ENCODE measurements at regions not wholly inside any gene's neighbourhood (a gene's known extent, or its start where the extent isn't known, plus 50 kb on each side); places are given as distances from the start of the nearest gene placed in this dataset.

DNA sequence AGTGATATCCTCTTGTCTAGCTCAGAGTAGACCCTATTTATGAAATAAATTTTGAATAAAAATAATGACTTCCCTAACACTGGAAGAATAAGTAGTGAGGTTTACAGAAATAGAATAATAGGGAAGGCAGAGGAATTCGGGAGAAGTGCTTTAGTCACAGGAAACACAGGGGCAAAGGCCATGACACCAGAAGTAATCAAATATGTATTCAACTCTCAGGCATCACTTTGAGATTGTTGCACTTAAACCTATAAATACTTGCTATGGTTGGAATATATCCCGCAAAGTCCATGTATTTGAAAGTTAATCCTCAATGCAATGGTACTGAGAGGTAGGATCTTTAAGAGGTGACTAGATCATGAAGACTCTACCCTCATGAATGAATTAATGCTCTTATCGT, 166.8 kb downstream of the YIPF5 start:
- no peaks in the 10 kb centered on the region for H3K27me3 ChIP-seq (ENCODE audit: insufficient read depth, low read length)
- FAIRE-seq (no peak), DNase-seq (ENCODE audit: low read depth) (no peak)
- H4K20me1 ChIP-seq (ENCODE audit: insufficient read depth, low read length): no peaks in the 10 kb centered on the region
- no peaks in the 10 kb centered on the region for H3K4me1 ChIP-seq (ENCODE audit: insufficient read depth, low read length)
- Mint-ChIP-seq H3K36me3 (ENCODE audit: low read depth, unreplicated experiment) (no peaks in the 10 kb centered on the region), H3K27me3 (ENCODE audit: low read depth, unreplicated experiment) (no peaks in the 10 kb centered on the region), H3K4me1 (ENCODE audit: low read depth, unreplicated experiment) (peaks cover 5% of the 10 kb centered on the region), H3K9me3 (ENCODE audit: unreplicated experiment) (peaks cover 5% of the 10 kb centered on the region), H3K27ac (ENCODE audit: unreplicated experiment) (no peak overlapping the region), H3K4me3 (ENCODE audit: unreplicated experiment) (no peak overlapping the region)
- H3K36me3 ChIP-seq (ENCODE audit: insufficient read depth, low read length): no peaks in the 10 kb centered on the region
- H3K27ac ChIP-seq (ENCODE audit: low read depth, low read length): no peak overlapping the region
- no peak for TF ChIP-seq EZH2 (IDR thresholded peaks at IDR 0.05; ENCODE audit: insufficient read depth, low read length)
- TF ChIP-seq, protein P1, sequence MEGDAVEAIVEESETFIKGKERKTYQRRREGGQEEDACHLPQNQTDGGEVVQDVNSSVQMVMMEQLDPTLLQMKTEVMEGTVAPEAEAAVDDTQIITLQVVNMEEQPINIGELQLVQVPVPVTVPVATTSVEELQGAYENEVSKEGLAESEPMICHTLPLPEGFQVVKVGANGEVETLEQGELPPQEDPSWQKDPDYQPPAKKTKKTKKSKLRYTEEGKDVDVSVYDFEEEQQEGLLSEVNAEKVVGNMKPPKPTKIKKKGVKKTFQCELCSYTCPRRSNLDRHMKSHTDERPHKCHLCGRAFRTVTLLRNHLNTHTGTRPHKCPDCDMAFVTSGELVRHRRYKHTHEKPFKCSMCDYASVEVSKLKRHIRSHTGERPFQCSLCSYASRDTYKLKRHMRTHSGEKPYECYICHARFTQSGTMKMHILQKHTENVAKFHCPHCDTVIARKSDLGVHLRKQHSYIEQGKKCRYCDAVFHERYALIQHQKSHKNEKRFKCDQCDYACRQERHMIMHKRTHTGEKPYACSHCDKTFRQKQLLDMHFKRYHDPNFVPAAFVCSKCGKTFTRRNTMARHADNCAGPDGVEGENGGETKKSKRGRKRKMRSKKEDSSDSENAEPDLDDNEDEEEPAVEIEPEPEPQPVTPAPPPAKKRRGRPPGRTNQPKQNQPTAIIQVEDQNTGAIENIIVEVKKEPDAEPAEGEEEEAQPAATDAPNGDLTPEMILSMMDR (IDR thresholded peaks at IDR 0.05; ENCODE audit: insufficient read depth, low read depth, low read length): no peak
- H3K79me2 ChIP-seq (ENCODE audit: insufficient read depth, low read length): no peaks in the 10 kb centered on the region
- H3K9ac ChIP-seq (ENCODE audit: low read length): no peak overlapping the region
- H3K4me2 ChIP-seq (ENCODE audit: low read length): no peak overlapping the region
- H2AFZ ChIP-seq (ENCODE audit: low read depth, low read length): no peak overlapping the region
- H3K9me3 ChIP-seq (ENCODE audit: insufficient read depth, low read depth, low read length): no peaks in the 10 kb centered on the region
- no peak overlapping the region for H3K4me3 ChIP-seq (ENCODE audit: insufficient read depth, low read depth, low read length)

DNA sequence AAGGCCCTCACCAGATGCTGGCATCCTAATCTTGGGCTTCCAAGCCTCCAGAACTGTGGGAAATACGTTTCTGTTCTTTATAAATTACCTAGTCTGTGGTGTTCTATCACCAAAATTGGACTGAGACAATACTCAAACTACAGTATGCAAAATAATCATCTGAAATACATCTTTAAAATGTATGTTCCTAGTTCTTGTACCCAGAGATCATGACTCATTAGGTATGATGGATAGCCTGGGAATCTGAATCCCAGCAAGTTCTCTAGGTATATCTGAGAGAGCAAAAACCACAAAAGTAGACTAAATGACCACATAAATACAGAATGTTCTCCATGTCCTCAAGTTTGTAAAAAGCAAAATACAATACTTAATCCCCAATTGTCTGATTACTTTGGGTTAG, 166.3 kb downstream of the YIPF5 start:
- H3K4me3 ChIP-seq (ENCODE audit: insufficient read depth, low read depth, low read length): no peak overlapping the region
- no peaks in the 10 kb centered on the region for H4K20me1 ChIP-seq (ENCODE audit: insufficient read depth, low read length)
- no peaks in the 10 kb centered on the region for H3K9me3 ChIP-seq (ENCODE audit: insufficient read depth, low read depth, low read length)
- no peak overlapping the region for H2AFZ ChIP-seq (ENCODE audit: low read depth, low read length)
- H3K4me3 Mint-ChIP-seq (ENCODE audit: unreplicated experiment): no peak overlapping the region
- FAIRE-seq (no peak), DNase-seq (ENCODE audit: low read depth) (peak; percentile 68)
- no peak overlapping the region for H3K27ac Mint-ChIP-seq (ENCODE audit: unreplicated experiment)
- no peaks in the 10 kb centered on the region for H3K4me1 ChIP-seq (ENCODE audit: insufficient read depth, low read length)
- H3K36me3 ChIP-seq (ENCODE audit: insufficient read depth, low read length): no peaks in the 10 kb centered on the region
- H3K27me3 ChIP-seq (ENCODE audit: insufficient read depth, low read length): no peaks in the 10 kb centered on the region
- no peaks in the 10 kb centered on the region for H3K27me3 Mint-ChIP-seq (ENCODE audit: low read depth, unreplicated experiment)
- no peak overlapping the region for H3K27ac ChIP-seq (ENCODE audit: low read depth, low read length)
- H3K9me3 Mint-ChIP-seq (ENCODE audit: unreplicated experiment): peaks cover 5% of the 10 kb centered on the region
- no peak overlapping the region for H3K9ac ChIP-seq (ENCODE audit: low read length)
- TF ChIP-seq, protein P1 (IDR thresholded peaks at IDR 0.05; ENCODE audit: insufficient read depth, low read depth, low read length): no peak
- no peak for TF ChIP-seq EZH2 (IDR thresholded peaks at IDR 0.05; ENCODE audit: insufficient read depth, low read length)
- no peak overlapping the region for H3K4me2 ChIP-seq (ENCODE audit: low read length)
- H3K36me3 Mint-ChIP-seq (ENCODE audit: low read depth, unreplicated experiment): no peaks in the 10 kb centered on the region
- no peaks in the 10 kb centered on the region for H3K79me2 ChIP-seq (ENCODE audit: insufficient read depth, low read length)
- H3K4me1 Mint-ChIP-seq (ENCODE audit: low read depth, unreplicated experiment): peaks cover 5% of the 10 kb centered on the region

DNA sequence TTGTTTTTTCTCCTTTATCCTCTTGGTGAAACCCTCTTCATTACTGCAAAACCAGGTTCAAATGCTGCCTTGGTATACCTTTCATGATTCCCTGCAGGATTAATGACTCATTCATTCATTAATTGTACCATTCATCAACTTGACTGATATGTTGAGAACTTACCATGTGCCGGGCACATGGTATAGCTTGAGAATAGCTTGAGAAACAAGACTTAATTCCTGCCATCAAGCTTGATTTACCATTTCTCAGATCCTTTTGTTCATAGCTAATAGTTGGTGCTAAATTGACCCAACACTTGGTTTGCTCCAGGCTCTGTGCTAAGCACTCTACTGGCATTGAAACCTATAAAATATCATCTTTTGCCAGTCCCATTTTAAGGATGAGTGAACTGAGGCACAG, 165.7 kb downstream of the YIPF5 start:
- TF ChIP-seq EZH2 (IDR thresholded peaks at IDR 0.05; ENCODE audit: insufficient read depth, low read length): no peak
- TF ChIP-seq, protein P1 (IDR thresholded peaks at IDR 0.05; ENCODE audit: insufficient read depth, low read depth, low read length): no peak
- no peak overlapping the region for H3K4me3 ChIP-seq (ENCODE audit: insufficient read depth, low read depth, low read length)
- no peaks in the 10 kb centered on the region for H3K79me2 ChIP-seq (ENCODE audit: insufficient read depth, low read length)
- H3K4me3 Mint-ChIP-seq (ENCODE audit: unreplicated experiment): no peak overlapping the region
- peaks cover 5% of the 10 kb centered on the region for H3K4me1 Mint-ChIP-seq (ENCODE audit: low read depth, unreplicated experiment)
- no peaks in the 10 kb centered on the region for H3K27me3 ChIP-seq (ENCODE audit: insufficient read depth, low read length)
- no peak for DNase-seq (ENCODE audit: low read depth)
- H4K20me1 ChIP-seq (ENCODE audit: insufficient read depth, low read length): no peaks in the 10 kb centered on the region
- peaks cover 5% of the 10 kb centered on the region for H3K9me3 Mint-ChIP-seq (ENCODE audit: unreplicated experiment)
- FAIRE-seq: no peak
- no peak overlapping the region for H2AFZ ChIP-seq (ENCODE audit: low read depth, low read length)
- H3K9ac ChIP-seq (ENCODE audit: low read length): no peak overlapping the region
- no peak overlapping the region for H3K27ac Mint-ChIP-seq (ENCODE audit: unreplicated experiment)
- H3K36me3 ChIP-seq (ENCODE audit: insufficient read depth, low read length): no peaks in the 10 kb centered on the region
- no peak overlapping the region for H3K4me2 ChIP-seq (ENCODE audit: low read length)
- H3K27ac ChIP-seq (ENCODE audit: low read depth, low read length): no peak overlapping the region
- H3K27me3 Mint-ChIP-seq (ENCODE audit: low read depth, unreplicated experiment): no peaks in the 10 kb centered on the region
- no peaks in the 10 kb centered on the region for H3K9me3 ChIP-seq (ENCODE audit: insufficient read depth, low read depth, low read length)
- no peaks in the 10 kb centered on the region for H3K4me1 ChIP-seq (ENCODE audit: insufficient read depth, low read length)
- H3K36me3 Mint-ChIP-seq (ENCODE audit: low read depth, unreplicated experiment): no peaks in the 10 kb centered on the region
